Thymus (tissue), 11 donors: ENCODE measurements at regions not wholly inside any gene's neighbourhood (a gene's known extent, or its start where the extent isn't known, plus 50 kb on each side); places are given as distances from the start of the nearest gene placed in this dataset.
"Not testable (repeated sequence)": the region's sequence is repeated elsewhere in the genome, so short reads cannot be mapped to it uniquely, and the experiment has no call there.

Experiments used
- DNase-seq, 9 donors: peaks; one replicate each; pipeline ENCODE4 v3.0.0-alpha.2; 2013; ENCODE audit warnings: low spot score in 9 of 9, low read depth in 6 of 9, missing footprints in 1 of 9
- H3K27ac ChIP-seq, 2 donors: one replicate each; pipeline ENCODE4 v1.5.1; 2013; ENCODE audit warnings: control low read depth in 1 of 2, low read depth in 1 of 2, low read length in 1 of 2, mild to moderate bottlenecking in 1 of 2, moderate library complexity in 1 of 2
- H3K27me3 ChIP-seq, 2 donors: one replicate each; pipeline ENCODE4 v1.5.1; 2013; ENCODE audit warnings: low read length in 1 of 2; ENCODE audit not compliant: control insufficient read depth in 2 of 2, insufficient read depth in 1 of 2
- H3K36me3 ChIP-seq, 2 donors: one replicate each; pipeline ENCODE4 v1.5.1; 2013; ENCODE audit warnings: low read length in 1 of 2, mild to moderate bottlenecking in 1 of 2, moderate library complexity in 1 of 2; ENCODE audit not compliant: control insufficient read depth in 2 of 2, insufficient read depth in 2 of 2
- H3K4me1 ChIP-seq, 2 donors: one replicate each; pipeline ENCODE4 v1.5.1; 2013; ENCODE audit warnings: low read length in 2 of 2; ENCODE audit not compliant: control insufficient read depth in 2 of 2, insufficient read depth in 2 of 2
- H3K4me3 ChIP-seq, 2 donors: one replicate each; pipeline ENCODE4 v1.5.1; 2013; ENCODE audit warnings: low read length in 2 of 2, control low read depth in 1 of 2, mild to moderate bottlenecking in 1 of 2
- H3K9me3 ChIP-seq, 2 donors: one replicate each; pipeline ENCODE4 v1.5.1; 2013; ENCODE audit warnings: low read length in 1 of 2, mild to moderate bottlenecking in 1 of 2; ENCODE audit not compliant: control insufficient read depth in 2 of 2, insufficient read depth in 1 of 2
- WGBS: extraction: QIAGEN DNeasy Blood & Tissue Kit; methylation state at CpG from one replicate; pipeline ENCODE4 v1.1.7; 2013; 5-methylcytosine and 5-hydroxymethylcytosine counted together
- donor health status: healthy.

DNA sequence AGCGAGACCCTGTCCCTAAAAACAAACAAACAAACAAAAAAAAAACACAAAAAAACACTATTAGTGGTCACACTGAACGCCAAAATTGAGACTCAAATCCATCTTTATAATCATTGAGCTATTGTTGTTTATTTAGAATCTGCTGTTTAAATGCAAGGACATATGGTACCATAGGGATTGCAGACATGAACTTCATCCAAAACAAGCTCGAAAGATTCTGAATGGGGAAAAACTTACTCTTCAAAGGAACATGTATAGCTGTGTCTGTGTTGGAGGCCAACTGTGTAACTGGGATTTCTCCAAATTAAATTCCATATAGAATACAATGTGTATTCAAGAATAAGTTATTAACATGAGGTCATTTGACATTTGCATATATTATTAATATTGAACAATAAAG, 74.7 kb upstream of the GPR158 start:
- Histone ChIP-seq H3K4me1 (no peaks in the 10 kb centered on the region), H3K4me3 (no peak overlapping the region), H3K36me3 (no peaks in the 10 kb centered on the region), H3K27me3 (no peaks in the 10 kb centered on the region), H3K9me3 (peaks cover 0 to 8% of the 10 kb centered on the region in 2 donors), H3K27ac (no peak overlapping the region)
- 90% methylated on average over 3 of the region's 3 CpGs for WGBS
- no peak for DNase-seq

DNA sequence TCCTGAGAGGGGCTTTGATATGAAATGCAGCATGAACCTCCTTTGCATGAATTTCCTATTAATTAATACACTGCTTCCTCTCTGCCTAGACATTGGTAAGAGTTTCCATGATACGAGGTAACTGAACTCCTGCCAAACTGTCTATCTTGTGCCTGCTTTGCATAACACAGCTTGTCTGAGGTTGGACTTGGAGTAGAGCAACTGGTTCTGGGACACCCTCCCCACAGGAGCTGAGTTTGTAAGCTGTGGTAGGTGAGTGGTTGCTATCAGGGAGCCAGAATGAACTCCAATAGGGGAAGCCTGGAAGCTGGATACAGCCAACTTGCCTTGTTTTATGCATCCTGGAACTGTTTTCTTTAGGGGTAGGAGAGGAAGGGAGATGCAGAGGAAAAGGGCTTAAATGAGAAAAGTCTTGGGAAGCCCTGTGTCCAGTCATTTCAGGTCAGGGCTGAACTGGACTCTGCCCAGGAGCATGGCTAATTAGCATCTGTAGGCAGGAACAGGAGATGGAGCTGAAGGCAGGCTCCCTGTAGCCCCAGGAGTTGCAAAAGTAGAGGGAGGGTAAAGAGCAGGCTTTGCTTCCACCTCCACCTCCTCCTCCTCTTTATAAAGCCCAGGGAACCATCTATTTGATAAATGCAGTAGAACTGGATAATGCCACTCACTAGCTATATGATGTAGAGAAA, 73.2 kb upstream of the GPR158 start:
- 40% methylated on average over 1 of the region's 1 CpG for WGBS
- Histone ChIP-seq H3K27ac (no peak overlapping the region), H3K9me3 (no peaks in the 10 kb centered on the region)

DNA sequence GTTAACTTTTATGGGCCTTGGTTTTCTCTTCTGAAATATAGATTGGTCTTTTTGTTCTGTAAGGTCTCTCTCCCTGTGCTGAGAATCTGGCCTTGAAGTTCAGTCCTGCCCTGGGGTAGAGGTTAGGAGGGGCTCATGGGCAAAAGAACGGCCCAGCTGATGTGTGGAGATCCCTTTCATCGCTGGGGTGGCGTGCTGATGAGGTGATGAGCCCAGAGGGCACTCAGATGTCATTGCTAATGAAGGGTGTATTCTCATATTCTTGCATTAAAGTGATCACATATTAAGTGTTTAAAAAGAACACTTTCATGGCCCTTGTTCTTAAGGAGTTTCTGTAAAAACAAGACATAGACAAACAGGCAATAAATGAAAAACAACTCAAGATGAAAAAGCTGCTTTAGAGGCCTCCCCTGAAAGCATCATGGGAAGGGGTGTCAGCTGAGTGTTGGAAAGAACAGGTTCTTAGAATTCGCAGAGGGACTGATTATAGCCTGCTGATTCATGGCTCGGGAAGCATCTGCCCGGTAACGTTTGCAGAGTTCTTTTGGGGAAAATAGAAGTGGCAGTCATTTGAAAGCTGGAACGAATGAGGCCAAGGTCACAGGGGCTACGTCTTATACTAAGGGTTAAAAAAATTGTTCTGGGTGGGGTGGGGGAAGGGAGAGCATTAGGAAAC, 72.5 kb upstream of the GPR158 start:
- no peaks in the 10 kb centered on the region for H3K4me1 ChIP-seq
- no peaks in the 10 kb centered on the region for H3K36me3 ChIP-seq
- WGBS: 85% methylated on average over 9 of the region's 9 CpGs
- no peak overlapping the region for H3K4me3 ChIP-seq
- H3K9me3 ChIP-seq: no peaks in the 10 kb centered on the region
- H3K27me3 ChIP-seq: no peaks in the 10 kb centered on the region
- DNase-seq: no peak
- no peak overlapping the region for H3K27ac ChIP-seq

More for the DNA sequence above, 73.2 kb upstream of the GPR158 start:
- Histone ChIP-seq H3K4me1 (no peaks in the 10 kb centered on the region), H3K27me3 (no peaks in the 10 kb centered on the region), H3K36me3 (no peaks in the 10 kb centered on the region), H3K4me3 (no peak overlapping the region)
- DNase-seq: no peak

DNA sequence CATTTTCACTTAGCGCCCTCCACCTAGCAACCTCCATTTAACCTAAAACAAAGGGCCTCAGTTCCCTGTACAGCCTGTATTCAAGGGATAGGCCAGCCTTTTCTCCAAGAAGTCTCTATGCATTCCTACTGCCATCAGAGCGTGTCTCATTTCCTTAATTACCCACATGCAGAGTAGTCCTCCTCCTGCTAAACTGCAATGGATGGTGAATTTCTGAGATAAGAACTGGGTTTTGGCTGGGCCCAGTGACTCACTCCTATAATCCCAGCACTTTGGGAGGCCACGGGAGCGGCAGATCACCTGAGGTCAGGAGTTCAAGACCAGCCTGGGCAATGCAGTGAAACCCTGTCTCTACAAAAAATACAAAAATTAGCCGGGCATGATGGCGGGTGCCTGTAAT, 71.1 kb upstream of the GPR158 start:
- WGBS: 98% methylated on average over 6 of the region's 6 CpGs
- Histone ChIP-seq H3K36me3 (no peaks in the 10 kb centered on the region), H3K4me1 (no peaks in the 10 kb centered on the region), H3K9me3 (peaks cover 0 to 1% of the 10 kb centered on the region in 2 donors), H3K27me3 (no peaks in the 10 kb centered on the region), H3K27ac (no peak overlapping the region), H3K4me3 (no peak overlapping the region)
- DNase-seq: no peak

DNA sequence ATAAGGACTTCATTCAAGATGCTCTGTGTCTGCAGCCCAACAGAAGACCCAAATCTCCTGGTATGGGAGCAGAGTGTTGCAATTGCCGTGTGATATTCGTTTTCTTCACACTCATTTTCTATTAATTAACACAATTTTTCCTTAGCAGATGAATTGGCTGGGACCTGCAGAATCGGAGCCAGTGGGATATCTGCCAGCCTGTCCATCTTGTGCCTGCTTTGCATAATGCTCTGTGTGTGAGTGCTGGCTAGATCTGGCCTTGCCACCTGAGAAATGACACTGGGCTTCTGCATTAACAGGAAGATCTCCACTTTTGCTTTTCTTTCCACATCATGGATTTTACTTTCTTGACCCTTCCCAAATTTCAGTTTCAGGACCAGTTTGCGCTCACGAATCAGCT, 70.4 kb upstream of the GPR158 start:
- WGBS: 86% methylated on average over 5 of the region's 5 CpGs
- Histone ChIP-seq H3K27me3 (no peaks in the 10 kb centered on the region), H3K4me3 (no peak overlapping the region), H3K9me3 (peaks cover 0 to 1% of the 10 kb centered on the region in 2 donors), H3K36me3 (no peaks in the 10 kb centered on the region), H3K27ac (no peak overlapping the region), H3K4me1 (no peaks in the 10 kb centered on the region)
- no peak for DNase-seq

DNA sequence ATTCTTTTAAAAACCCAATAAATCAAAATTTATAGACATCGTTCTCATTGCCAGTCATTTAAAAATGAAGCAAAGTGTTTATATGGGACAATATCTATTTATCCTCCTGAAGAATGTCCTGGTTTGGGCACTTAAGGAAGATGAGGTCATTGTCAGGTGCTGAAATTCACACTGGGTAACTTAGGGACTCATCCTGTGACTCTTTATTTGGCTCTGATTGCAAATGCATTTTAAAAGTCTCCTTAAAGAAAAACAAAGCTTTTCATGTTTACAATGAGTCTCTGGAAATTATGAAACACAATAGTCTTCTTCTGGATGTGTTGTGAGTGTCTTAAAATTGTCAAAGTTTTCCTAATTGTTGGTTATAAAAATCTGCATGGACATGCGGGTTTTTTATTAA, 69.5 kb upstream of the GPR158 start:
- Histone ChIP-seq H3K4me1 (no peaks in the 10 kb centered on the region), H3K36me3 (no peaks in the 10 kb centered on the region), H3K4me3 (no peak overlapping the region), H3K27ac (no peak overlapping the region), H3K9me3 (peaks cover 0 to 1% of the 10 kb centered on the region in 2 donors), H3K27me3 (no peaks in the 10 kb centered on the region)
- 75% methylated on average over 2 of the region's 2 CpGs for WGBS
- no peak for DNase-seq

DNA sequence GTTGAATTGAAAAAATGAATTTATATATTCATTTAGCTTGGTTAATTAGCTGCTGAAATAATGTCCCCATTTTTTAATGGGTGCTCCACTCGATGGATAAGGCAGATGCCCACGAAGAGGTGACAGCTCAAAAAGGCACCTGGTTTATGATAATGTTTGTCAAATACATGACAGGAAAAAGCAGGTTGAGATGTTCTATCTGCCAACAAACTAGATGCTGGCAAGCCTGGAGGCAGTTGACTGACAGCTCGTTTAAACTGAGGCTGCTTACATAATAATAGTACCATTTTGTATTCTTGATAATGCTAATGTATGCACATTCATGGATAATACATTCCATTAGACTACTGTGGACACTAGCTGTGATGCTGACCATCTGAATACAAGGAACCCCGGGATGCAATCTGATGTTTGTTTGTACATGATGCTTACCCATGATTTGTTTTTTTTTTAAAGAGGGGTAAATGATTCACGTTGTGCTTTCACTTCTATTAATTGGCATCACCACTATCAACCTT, 69.0 kb upstream of the GPR158 start:
- no peaks in the 10 kb centered on the region for H3K36me3 ChIP-seq
- H3K4me1 ChIP-seq: no peaks in the 10 kb centered on the region
- H3K4me3 ChIP-seq: no peak overlapping the region
- H3K27ac ChIP-seq: no peak overlapping the region
- 35% methylated on average over 5 of the region's 5 CpGs for WGBS
- H3K9me3 ChIP-seq: peaks cover 0 to 1% of the 10 kb centered on the region in 2 donors
- no peak for DNase-seq
- no peaks in the 10 kb centered on the region for H3K27me3 ChIP-seq

DNA sequence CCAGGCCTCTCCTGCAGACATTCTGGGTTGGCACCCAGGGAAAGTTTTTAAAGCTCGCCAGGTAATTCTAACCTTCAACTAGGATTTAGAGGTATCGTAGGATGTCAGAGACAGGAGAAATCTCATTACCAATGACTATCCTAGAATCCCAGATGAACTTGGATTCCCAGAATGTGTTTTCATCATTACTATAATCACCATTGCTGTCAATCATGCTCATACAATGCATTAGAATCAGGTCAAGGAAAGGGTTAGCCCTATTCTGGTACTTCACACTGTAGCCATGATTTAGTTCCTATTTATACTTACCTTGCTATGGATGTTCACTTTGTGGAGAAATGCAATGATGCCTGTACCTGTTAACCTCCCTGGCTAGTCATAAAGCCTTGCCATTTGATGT, 67.0 kb upstream of the GPR158 start:
- Histone ChIP-seq H3K27ac (no peak overlapping the region), H3K27me3 (no peaks in the 10 kb centered on the region), H3K4me3 (no peak overlapping the region), H3K9me3 (peaks cover 0 to 1% of the 10 kb centered on the region in 2 donors), H3K36me3 (no peaks in the 10 kb centered on the region), H3K4me1 (no peaks in the 10 kb centered on the region)
- 96% methylated on average over 2 of the region's 2 CpGs for WGBS
- no peak for DNase-seq

DNA sequence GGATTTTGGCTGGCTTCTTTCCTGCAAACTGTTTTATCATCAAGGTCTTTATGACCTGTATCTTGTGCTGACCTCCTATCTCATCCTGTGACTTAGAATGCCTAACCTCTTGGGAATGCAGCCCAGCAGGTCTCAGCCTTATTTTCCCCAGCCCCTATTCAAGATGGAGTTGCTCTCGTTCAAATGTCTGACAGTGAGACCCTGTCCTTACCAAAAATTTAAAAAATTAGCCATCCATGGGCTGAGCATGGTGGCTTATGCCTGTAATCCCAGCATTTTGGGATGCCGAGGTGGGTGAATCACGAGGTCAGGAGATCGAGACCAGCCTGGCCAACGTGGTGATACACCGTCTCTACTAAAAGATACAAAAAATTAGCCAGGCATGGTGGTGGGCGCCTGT, 64.9 kb upstream of the GPR158 start:
- WGBS: 94% methylated on average over 7 of the region's 7 CpGs
- not testable (repeated sequence) for H3K27me3 ChIP-seq, H3K4me3 ChIP-seq, H3K36me3 ChIP-seq, H3K9me3 ChIP-seq, DNase-seq, H3K4me1 ChIP-seq, H3K27ac ChIP-seq
